MCF 10A (cell line): ENCODE measurements at regions not wholly inside any gene's neighbourhood (a gene's known extent, or its start where the extent isn't known, plus 50 kb on each side); places are given as distances from the start of the nearest gene placed in this dataset.

Source experiments
- BruUV-seq: library from RNA; stranded (reverse); fragments of 400-500 nt; replicated peaks from 2 replicates; lab custom pipeline; 2021; lab: Mats Ljungman, UMichigan
- CTCF ChIA-PET: fragments of 300-600 bp; sonication (Branson Sonifier 250); formaldehyde crosslinking; extraction: SDS; loops from one replicate; lab custom pipeline; 2021; ENCODE audit warnings: antibody characterized with exemption, inconsistent platforms; lab: Yijun Ruan, JAX
- POLR2A ChIA-PET: fragments of 300-600, 350-650 bp; sonication (Branson Sonifier 250); formaldehyde crosslinking; extraction: SDS; loops from one replicate; lab custom pipeline; 2020; ENCODE audit warnings: antibody characterized with exemption, inconsistent platforms; lab: Yijun Ruan, JAX
- DNase-seq: peaks from one replicate; pipeline ENCODE4 v3.0.0-alpha.2; 2018; ENCODE audit not compliant: unreplicated experiment
- H3K27ac Mint-ChIP-seq: one replicate; pipeline ENCODE4 v1.8.0; 2022; ENCODE audit warnings: mild to moderate bottlenecking, low read depth, mixed read lengths; ENCODE audit not compliant: unreplicated experiment
- H3K27me3 Mint-ChIP-seq: one replicate; pipeline ENCODE4 v1.8.0; 2022; ENCODE audit warnings: mixed read lengths; ENCODE audit not compliant: insufficient read depth, unreplicated experiment
- H3K36me3 Mint-ChIP-seq: one replicate; pipeline ENCODE4 v1.8.0; 2022; ENCODE audit warnings: mild to moderate bottlenecking, moderate library complexity, mixed read lengths; ENCODE audit not compliant: insufficient read depth, unreplicated experiment
- H3K4me1 Mint-ChIP-seq: one replicate; pipeline ENCODE4 v1.8.0; 2022; ENCODE audit warnings: mixed read lengths; ENCODE audit not compliant: insufficient read depth, unreplicated experiment
- H3K4me3 Mint-ChIP-seq: one replicate; pipeline ENCODE4 v1.8.0; 2022; ENCODE audit warnings: mild to moderate bottlenecking, moderate library complexity, mixed read lengths; ENCODE audit not compliant: unreplicated experiment
- H3K9me3 Mint-ChIP-seq: one replicate; pipeline ENCODE4 v1.8.0; 2022; ENCODE audit warnings: mixed read lengths; ENCODE audit not compliant: unreplicated experiment
- intact Hi-C: fragments of 100-400 bp; cut with micrococcal nuclease; formaldehyde crosslinking; loops from 2 replicates; pipeline ENCODE4 v1.14.1; 2022
- TF ChIP-seq, protein P1 (sequence below): fragments of 200-600 bp; IDR thresholded peaks from one replicate; pipeline ENCODE4 v1.8.0; 2022; ENCODE audit warnings: antibody characterized with exemption, mild to moderate bottlenecking; ENCODE audit not compliant: unreplicated experiment

DNA sequence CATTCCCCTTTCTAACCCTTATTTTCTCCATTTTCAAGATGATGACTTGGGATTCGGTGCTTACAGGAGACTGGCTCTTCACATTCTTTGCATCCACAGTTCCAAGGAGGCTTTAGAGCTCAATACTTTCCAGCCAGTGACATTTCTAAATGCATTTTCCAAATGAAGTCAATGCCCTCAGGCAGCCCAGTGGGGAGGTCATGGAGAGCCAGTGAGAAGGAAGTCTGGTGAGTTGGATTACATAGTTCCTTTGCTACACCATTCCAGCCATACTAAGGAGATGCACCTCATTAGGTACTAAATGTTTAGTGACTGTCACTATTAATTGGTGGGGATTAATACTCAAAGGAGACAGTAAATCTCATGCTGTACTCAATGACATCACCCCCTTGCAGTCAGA is 248.1 kb downstream of the LRRN1 start:
- no peak overlapping the region for H3K4me3 Mint-ChIP-seq
- H3K27ac Mint-ChIP-seq: no peak overlapping the region
- no peaks in the 10 kb centered on the region for H3K9me3 Mint-ChIP-seq
- TF ChIP-seq, protein P1, sequence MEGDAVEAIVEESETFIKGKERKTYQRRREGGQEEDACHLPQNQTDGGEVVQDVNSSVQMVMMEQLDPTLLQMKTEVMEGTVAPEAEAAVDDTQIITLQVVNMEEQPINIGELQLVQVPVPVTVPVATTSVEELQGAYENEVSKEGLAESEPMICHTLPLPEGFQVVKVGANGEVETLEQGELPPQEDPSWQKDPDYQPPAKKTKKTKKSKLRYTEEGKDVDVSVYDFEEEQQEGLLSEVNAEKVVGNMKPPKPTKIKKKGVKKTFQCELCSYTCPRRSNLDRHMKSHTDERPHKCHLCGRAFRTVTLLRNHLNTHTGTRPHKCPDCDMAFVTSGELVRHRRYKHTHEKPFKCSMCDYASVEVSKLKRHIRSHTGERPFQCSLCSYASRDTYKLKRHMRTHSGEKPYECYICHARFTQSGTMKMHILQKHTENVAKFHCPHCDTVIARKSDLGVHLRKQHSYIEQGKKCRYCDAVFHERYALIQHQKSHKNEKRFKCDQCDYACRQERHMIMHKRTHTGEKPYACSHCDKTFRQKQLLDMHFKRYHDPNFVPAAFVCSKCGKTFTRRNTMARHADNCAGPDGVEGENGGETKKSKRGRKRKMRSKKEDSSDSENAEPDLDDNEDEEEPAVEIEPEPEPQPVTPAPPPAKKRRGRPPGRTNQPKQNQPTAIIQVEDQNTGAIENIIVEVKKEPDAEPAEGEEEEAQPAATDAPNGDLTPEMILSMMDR: no peak
- H3K36me3 Mint-ChIP-seq: no peaks in the 10 kb centered on the region
- no peak for DNase-seq
- BruUV-seq: no TSS peak
- H3K4me1 Mint-ChIP-seq: no peaks in the 10 kb centered on the region
- POLR2A ChIA-PET: no interaction called here
- no peaks in the 10 kb centered on the region for H3K27me3 Mint-ChIP-seq
- CTCF ChIA-PET: interaction anchor here (1.1 kb wide), 1 partner anchor 847 kb away, joined by 3 read pairs; no protein-coding TSS in a partner anchor
- intact Hi-C loops: no loop called here

DNA sequence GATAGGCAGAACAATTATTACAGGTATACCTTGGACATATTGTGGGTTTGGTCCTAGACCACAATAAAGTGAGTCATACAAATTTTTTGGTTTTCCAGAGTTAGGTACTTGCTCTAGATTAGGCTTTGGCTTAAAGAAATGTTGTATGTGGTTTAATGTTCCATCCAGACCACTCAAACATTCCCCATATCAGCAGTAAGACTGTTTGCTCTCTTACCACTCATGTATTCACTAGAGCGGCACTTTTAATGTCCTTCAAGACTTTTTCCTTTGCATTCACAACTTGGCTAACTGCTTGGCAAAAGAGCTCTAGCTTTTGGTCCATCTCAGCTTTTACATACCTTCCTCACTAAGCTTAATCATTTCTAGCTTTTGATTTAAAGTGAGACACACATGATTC is 250.5 kb upstream of the SETMAR start:
- BruUV-seq: no TSS peak
- TF ChIP-seq, protein P1: no peak
- no peaks in the 10 kb centered on the region for H3K4me1 Mint-ChIP-seq
- intact Hi-C loops: no loop called here
- no peaks in the 10 kb centered on the region for H3K27me3 Mint-ChIP-seq
- no peak overlapping the region for H3K27ac Mint-ChIP-seq
- no peak overlapping the region for H3K4me3 Mint-ChIP-seq
- H3K9me3 Mint-ChIP-seq: no peaks in the 10 kb centered on the region
- H3K36me3 Mint-ChIP-seq: no peaks in the 10 kb centered on the region
- DNase-seq: no peak
- ChIA-PET CTCF (interaction anchor here (0.7 kb wide), 1 partner anchor 225 kb away, joined by 3 read pairs; no protein-coding TSS in a partner anchor), POLR2A (no interaction called here)

DNA sequence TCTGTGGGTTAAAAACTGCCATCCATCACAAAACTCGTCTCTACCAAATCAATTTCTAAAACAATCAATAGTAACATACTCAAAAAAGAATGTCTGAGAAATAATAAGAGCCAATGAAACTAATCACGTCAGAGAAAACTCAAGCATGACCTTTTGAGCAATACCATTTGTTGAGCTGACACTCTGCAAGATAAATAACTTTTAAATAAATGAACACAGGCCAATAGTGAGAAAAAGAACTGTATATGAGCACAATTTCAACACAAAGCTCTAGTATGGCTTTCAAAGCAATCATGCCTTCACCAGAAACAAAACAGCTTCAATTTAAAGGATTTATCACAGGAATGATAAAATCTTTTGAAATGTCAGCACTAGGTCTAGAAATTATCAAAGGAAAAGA is 249.2 kb upstream of the SETMAR start:
- POLR2A ChIA-PET: no interaction called here
- CTCF ChIA-PET: interaction anchor here (0.6 kb wide), 1 partner anchor 254 kb away, joined by 3 read pairs; no protein-coding TSS in a partner anchor
- intact Hi-C loops: no loop called here
- Mint-ChIP-seq H3K4me3 (no peak overlapping the region), H3K9me3 (no peaks in the 10 kb centered on the region), H3K27ac (no peak overlapping the region), H3K36me3 (no peaks in the 10 kb centered on the region), H3K4me1 (no peaks in the 10 kb centered on the region), H3K27me3 (no peaks in the 10 kb centered on the region)
- DNase-seq: no peak
- no TSS peak for BruUV-seq
- TF ChIP-seq, protein P1: no peak

DNA sequence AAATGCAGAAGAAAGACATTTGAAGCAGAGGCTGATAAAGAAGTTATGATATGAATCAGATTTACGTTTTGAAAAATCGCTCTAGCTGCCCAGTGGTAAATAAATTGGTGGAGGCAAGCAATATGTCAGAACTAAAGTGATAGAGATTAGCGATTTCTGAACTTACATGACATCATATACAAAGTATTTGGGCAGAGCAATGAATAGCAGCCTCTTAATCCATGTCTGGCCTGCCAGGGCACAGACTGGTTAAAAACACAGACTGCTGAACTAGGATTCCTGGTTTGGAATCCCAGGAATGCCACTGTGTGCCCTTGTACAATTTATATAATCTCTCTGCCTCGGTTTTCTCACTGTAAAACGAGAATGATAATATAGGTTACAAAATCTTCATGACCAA is 243.1 kb upstream of the SETMAR start:
- POLR2A ChIA-PET: no interaction called here
- H3K27ac Mint-ChIP-seq: no peak overlapping the region
- H3K27me3 Mint-ChIP-seq: no peaks in the 10 kb centered on the region
- TF ChIP-seq, protein P1: no peak
- no peaks in the 10 kb centered on the region for H3K9me3 Mint-ChIP-seq
- H3K4me3 Mint-ChIP-seq: no peak overlapping the region
- H3K4me1 Mint-ChIP-seq: peaks cover 6% of the 10 kb centered on the region
- CTCF ChIA-PET: interaction anchor here (0.6 kb wide), 2 partner anchors 11 to 18 kb away, joined by 3 to 4 read pairs; no protein-coding TSS in a partner anchor
- intact Hi-C loops: no loop called here
- peak; percentile 11 for DNase-seq
- H3K36me3 Mint-ChIP-seq: no peaks in the 10 kb centered on the region
- no TSS peak for BruUV-seq
